GM20431 (cell line): ENCODE measurements at regions not wholly inside any gene's neighbourhood (a gene's known extent, or its start where the extent isn't known, plus 50 kb on each side); places are given as distances from the start of the nearest gene placed in this dataset.

Experiments
- in situ Hi-C: fragments of 300-500 bp; cut with MseI, MboI; formaldehyde crosslinking; loops from one replicate; pipeline ENCODE4 v1.15.0; 2020; ENCODE audit warnings: low sequenced_read_pairs; ENCODE audit not compliant: unreplicated experiment

- in situ Hi-C loops, result no loop called here
These were observed 322.9 kb downstream of the PTEN start for GRCh38 chr10:88186335-88186734.

DNA sequence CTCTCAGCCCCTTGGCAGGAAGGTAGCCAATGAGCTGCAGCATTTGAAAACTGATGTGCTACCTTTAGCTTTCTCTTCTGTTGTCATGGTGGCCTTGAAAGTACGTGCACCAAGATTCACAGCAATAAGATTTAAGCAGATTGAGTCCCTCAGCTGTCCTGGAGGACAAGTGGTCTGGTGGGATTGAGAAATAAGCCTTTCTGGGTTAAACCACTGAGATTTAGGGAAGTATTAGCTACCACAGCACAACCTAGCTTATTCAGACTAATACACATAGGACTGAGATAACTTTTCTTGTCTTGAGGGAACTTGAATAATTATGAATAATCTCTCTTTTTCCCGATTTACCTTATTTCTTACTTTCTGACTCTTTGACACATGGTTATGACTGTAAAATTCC, 324.0 kb downstream of the PTEN start:
- in situ Hi-C loops, result no loop called here

DNA sequence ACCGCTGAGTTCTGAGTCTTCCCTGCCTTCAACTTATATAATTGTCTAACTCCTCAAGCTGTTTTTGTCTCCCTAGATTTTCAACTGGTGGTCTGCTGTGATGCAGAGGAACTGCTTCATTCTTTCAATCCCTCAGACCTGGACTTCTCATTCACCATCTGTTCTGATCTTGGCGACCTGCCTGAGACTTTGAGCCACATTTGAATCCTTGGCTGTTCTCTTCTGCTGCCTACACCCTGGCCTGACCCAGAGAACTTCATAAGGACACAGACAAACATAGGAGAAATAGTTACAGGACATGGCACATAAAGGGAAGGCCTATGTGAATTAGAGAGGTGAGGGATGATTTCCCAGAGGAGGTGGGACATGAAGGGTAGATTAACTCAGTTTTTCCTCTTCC, 326.7 kb downstream of the PTEN start:
- in situ Hi-C loops, result no loop called here

DNA sequence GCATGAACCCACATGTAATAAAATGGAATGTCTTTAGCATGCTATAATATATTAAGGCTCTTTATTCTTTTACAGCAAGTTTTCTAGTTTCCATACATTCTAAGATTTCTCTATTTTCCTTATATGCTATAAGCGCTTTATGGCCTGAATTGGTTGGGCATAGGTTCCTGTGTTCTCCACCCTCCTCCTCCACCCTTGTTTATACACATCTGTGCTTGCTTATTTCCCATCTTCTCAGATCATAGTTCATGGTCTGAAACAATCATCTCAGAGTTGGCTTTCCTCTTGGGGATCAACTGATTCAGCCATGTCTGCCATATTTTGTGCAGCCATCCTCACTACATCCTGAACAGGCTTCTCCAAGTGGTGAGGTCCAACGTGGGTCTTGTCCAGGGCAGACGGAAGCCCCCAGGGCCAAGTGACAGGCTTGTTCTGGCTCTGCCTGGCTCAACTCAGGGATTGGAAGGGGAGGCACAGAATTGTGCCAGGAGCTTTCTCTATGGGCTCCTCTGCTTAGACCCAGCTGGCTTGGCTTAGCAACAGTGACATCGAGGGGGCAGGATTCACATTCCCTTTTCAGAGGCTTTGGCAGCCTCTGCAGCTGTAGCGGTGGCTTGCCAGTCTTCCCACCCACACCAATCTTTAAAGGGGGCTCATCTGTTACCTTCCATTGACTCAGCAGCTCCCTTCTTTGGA, 327.3 kb downstream of the PTEN start:
- in situ Hi-C loops, result no loop called here

DNA sequence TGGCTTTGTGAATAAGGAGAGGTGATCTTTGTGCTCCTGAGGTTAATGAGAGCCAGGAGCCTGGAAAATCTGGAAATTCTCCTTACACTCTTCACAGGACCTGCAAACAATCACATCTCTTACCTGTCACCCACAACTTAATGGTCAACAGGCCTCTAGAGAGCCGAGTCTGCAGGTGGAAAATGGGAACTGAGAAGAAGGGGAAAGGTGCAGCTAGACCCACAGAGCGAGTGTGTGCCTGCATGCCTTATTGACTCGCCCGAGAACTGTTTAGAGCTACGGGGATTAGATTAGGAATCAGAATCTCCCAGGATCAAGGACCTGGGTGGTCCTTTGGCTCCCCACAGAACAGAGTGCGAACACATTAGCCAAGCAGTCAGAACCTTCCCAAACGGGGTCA, 329.6 kb downstream of the PTEN start:
- in situ Hi-C loops, result no loop called here

DNA sequence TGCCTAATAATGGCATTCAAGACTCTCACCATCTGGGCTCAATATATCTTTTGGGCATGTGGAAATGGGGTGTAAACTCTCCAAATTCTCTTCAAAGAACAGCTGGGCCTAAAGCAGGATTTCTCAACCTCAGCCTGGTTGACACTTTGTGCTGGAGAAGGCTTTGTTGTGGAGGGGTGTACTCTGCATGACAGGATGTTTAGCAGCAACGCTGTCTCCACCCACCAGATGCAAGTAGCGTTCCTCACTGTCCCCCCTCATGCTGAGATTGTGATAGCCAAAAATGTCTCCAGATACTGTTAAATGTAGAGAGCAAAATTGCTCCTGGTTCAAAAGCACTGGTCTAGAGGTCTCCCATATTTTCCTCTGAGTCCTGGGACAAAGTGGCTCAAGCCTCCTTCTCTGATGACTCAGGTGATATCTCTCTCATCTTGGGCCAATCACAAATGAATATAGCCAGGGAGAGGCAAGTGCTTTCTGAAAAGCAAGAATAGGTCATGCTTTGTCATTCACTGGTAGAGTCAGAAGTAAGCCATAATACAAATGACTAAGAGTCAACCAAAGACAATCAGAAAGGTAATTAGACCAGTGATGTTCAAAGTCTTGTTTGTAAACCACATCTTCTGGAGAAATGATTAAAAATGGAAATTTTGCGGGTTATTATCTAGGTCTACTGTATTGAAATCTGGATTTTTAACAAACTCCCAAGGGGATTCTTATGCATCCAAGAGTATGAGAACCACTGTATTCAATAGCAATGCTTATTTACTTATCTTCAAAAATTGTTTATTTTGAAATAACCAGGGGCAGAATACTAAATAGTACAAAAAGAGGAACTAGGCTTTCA, 330.8 kb downstream of the PTEN start:
- in situ Hi-C loops, result no loop called here

- in situ Hi-C loops, result no loop called here
These were observed 331.5 kb downstream of the PTEN start for GRCh38 chr10:88194961-88195367.

GRCh38 chr10:88195841-88196240, 332.4 kb downstream of the PTEN start:
- in situ Hi-C loops, result no loop called here

DNA sequence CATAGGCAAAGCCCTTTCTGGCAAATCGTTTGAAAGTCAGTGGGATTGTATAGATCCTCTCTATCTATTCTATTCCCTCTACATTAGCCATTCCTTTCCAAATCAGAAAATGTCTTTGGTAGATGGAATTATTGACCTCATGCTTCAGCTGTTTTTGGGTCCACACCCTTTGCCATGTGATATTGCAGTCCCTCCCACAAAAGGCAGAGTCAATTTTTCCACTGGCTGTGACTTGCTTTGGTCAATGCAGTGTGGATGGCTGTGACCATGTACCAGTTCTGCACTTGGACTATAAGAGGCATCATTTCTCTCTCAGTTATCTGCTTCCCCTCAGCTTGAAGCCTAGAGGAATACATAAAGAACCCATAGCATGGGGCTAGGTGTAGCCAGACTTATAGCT, 332.9 kb downstream of the PTEN start:
- in situ Hi-C loops, result no loop called here

DNA sequence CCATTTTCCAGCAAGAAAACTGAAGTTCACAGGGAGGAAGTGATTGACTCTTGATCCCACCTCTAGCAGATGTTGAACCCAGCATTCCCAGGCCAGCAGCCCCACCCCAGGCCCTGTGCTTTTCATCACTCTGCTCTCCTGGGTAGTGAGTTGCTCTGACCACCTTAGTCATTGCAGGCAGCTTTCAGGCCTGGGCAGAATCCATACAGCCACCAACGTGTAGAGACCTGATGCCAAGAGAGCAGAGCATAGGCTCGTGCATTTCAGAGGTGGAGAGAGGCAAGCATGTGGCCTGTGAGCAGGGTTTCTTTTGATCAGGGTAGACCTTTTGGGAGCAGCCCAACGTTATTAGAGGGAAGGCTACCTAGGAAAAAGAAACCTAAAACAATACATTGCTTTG, 334.6 kb downstream of the PTEN start:
- in situ Hi-C loops, result no loop called here

DNA sequence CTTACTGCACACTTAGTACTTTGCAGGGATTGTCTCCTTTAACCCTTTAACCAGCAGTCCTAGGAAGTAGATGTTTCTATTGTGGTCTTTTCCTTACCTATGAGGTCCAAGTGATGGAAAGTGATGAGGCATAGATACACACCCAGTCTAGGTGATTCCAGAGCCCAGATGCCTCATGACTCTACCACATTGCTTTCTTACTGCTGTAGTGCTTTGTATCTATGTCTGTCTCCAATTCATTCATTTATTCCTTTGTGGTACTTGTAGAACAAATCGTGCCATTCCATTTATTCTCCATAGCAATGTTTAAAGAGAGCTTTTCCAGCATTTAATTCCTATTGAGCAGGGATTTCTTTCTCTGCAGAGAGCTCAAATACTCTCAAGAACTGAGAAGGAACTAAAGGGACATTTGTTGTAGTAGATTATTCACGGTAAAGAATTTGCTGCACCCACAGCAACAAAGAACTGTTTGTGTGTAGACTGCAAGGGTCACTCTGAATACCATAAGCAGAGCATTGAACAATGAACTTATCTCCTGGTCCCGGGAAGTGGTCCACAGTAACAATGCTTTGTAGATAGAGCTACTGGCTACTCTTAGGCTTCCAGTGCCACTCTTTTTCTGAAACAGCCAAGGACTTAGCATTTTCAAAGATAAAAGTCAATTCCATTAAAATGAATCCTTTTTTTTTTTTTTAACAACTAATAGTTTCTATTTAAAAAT, 337.0 kb downstream of the PTEN start:
- in situ Hi-C loops, result no loop called here

- in situ Hi-C loops, result no loop called here
These were observed 342.5 kb downstream of the PTEN start for GRCh38 chr10:88205842-88206446.

- in situ Hi-C loops, result no loop called here
These were observed 343.7 kb downstream of the PTEN start for GRCh38 chr10:88207121-88207546.

GRCh38 chr10:88209231-88209630, 345.8 kb downstream of the PTEN start:
- in situ Hi-C loops, result no loop called here

GRCh38 chr10:88209837-88210561, 346.6 kb downstream of the PTEN start:
- in situ Hi-C loops, result no loop called here

GRCh38 chr10:88211230-88211629, 347.8 kb downstream of the PTEN start:
- in situ Hi-C loops, result no loop called here

- in situ Hi-C loops, result no loop called here
These were observed 348.6 kb downstream of the PTEN start for GRCh38 chr10:88212069-88212468.

- in situ Hi-C loops, result no loop called here
These were observed 349.7 kb downstream of the PTEN start for GRCh38 chr10:88213065-88213605.

GRCh38 chr10:88216976-88217375, 353.6 kb downstream of the PTEN start:
- in situ Hi-C loops, result no loop called here

DNA sequence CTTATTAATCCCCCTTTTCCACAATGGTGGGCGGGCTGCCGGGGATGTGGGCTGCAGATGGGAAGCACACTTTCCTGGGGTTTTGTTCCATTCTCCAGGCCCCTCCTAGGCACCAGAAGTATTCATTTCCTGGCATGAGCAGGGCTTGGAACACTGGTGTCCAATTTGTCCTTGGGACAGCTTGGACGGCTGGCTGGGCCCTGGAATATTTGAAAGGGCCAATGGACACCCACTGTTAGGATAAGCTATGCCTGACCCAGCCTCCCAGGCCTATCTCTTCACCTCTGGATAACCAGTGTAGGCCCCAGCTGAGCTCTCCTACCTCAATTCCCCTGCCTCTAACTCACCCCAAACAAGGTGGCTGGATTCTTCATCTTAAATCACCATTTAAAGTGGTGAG, 354.9 kb downstream of the PTEN start:
- in situ Hi-C loops, result no loop called here
